ENCODE measurements at regions not wholly inside any gene's neighbourhood (a gene's known extent, or its start where the extent isn't known, plus 50 kb on each side); places are given as distances from the start of the nearest gene placed in this dataset.

DNA sequence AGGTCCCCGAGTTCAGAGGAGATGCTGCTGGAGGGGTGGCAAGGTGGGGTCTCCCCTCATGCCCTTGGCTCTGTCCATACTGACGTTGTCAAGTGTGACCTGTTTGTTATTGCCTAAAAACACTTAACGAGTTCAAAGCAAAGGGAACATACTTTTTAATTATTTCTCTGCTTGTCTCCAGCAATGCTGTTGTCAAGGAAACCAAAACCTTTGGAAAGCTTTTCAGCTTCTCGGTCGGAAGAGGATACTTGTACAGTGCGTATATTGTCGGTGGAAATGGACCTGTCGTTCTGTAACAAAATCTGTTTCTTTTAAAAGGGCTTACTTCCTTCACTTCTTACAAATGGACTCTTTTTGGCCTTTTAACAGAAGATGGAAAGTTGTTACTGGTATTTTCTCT lies 73.9 kb downstream of the SLC25A47 start:
- TF ChIP-seq, protein P1, sequence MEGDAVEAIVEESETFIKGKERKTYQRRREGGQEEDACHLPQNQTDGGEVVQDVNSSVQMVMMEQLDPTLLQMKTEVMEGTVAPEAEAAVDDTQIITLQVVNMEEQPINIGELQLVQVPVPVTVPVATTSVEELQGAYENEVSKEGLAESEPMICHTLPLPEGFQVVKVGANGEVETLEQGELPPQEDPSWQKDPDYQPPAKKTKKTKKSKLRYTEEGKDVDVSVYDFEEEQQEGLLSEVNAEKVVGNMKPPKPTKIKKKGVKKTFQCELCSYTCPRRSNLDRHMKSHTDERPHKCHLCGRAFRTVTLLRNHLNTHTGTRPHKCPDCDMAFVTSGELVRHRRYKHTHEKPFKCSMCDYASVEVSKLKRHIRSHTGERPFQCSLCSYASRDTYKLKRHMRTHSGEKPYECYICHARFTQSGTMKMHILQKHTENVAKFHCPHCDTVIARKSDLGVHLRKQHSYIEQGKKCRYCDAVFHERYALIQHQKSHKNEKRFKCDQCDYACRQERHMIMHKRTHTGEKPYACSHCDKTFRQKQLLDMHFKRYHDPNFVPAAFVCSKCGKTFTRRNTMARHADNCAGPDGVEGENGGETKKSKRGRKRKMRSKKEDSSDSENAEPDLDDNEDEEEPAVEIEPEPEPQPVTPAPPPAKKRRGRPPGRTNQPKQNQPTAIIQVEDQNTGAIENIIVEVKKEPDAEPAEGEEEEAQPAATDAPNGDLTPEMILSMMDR (IDR thresholded peaks at IDR 0.05), result no peak
- TF ChIP-seq POLR2A (IDR thresholded peaks at IDR 0.05), result no peak
